Body of pancreas (tissue), 4 donors: ENCODE measurements at regions not wholly inside any gene's neighbourhood (a gene's known extent, or its start where the extent isn't known, plus 50 kb on each side); places are given as distances from the start of the nearest gene placed in this dataset.

ENCODE experiments used
- ATAC-seq: fragments of 150-250 bp; one replicate; pipeline ENCODE4 v1.9.1; 2016
- DNase-seq, 4 donors: peaks; one replicate each; pipeline ENCODE4 v3.0.0-alpha.2; 2019
- H3K27ac ChIP-seq, 4 donors: fragments of 200-600 bp; sonication (generic); 1 replicate in 3 of 4; 2 replicates in 1 of 4; pipeline versions ENCODE4 v1.5.1 to v1.6.1; 2016 to 2019; ENCODE audit warnings: mild to moderate bottlenecking in 1 of 4, mixed read lengths in 1 of 4, moderate library complexity in 1 of 4
- H3K27me3 ChIP-seq, 2 donors: fragments of 200-600 bp; sonication (generic); one replicate each; pipeline ENCODE4 v1.6.0; 2016; ENCODE audit warnings: mild to moderate bottlenecking in 1 of 2
- H3K36me3 ChIP-seq, 2 donors: fragments of 200-600 bp; sonication (generic); replicated peaks in 1 of 2; 2 replicates each; pipeline ENCODE4 v1.5.1; 2016; ENCODE audit warnings: low read depth in 2 of 2; ENCODE audit not compliant: insufficient read depth in 1 of 2
- H3K4me1 ChIP-seq: fragments of 200-600 bp; sonication (generic); one replicate; pipeline ENCODE4 v1.6.0; 2016
- H3K4me3 ChIP-seq, 2 donors: fragments of 200-600 bp; sonication (generic); 1 replicate in 1 of 2; 2 replicates in 1 of 2; pipeline ENCODE4 v1.5.1; 2016 to 2019
- H3K9me3 ChIP-seq, 3 donors: fragments of 200-600 bp; sonication (generic); 1 replicate in 2 of 3; 2 replicates in 1 of 3; pipeline ENCODE4 v1.5.1; 2016
- POLR2A ChIP-seq, 3 donors: fragments of 450-650 bp; IDR thresholded peaks; one replicate each; pipeline ENCODE4 v1.6.1; 2016; ENCODE audit warnings: antibody characterized with exemption in 3 of 3, mild to moderate bottlenecking in 2 of 3
- WGBS, 2 donors: methylation state at CpG; one replicate each; pipeline ENCODE4 v1.1.5; 2017; 5-methylcytosine and 5-hydroxymethylcytosine counted together
- intact Hi-C: fragments of 100-400 bp; cut with DNase I; formaldehyde crosslinking; loops from one replicate; pipeline ENCODE4 v1.15.1; 2023
- TF ChIP-seq, protein P1 (sequence below), 7 experiments: fragments of 450-650 bp in 4 of 7; fragments of 200-600 bp in 3 of 7; sonication (generic) in 3 of 7; IDR thresholded peaks; one replicate each; pipeline ENCODE4 v1.5.1; 2016 to 2019; ENCODE audit warnings: antibody characterized with exemption in 7 of 7

DNA sequence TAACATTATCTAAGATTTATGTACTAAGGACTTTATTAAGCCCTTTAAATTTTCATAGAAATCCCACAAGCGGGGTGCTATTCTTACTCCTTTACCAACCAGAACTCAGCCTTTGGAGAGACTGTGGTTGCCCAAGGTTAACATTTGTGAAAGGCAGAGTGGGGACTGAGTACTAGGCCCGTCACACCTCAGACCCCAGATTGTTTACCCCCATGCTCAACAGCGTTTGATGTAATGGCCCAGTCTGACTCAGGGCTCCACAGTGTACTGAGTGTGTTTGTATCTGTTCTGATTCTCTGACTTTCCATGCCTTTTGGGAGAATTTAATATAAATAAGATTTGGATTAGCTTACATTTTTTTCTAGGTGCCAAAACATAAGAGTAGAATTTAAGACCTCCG lies 110.0 kb downstream of the GAS1 start:
- H3K9me3 ChIP-seq = no peaks in the 10 kb centered on the region
- WGBS, 2 donors = 82 to 85% methylated on average over 4 of the region's 4 CpGs
- ATAC-seq = no peak
- H3K36me3 ChIP-seq = no peaks in the 10 kb centered on the region
- no peaks in the 10 kb centered on the region for H3K4me1 ChIP-seq
- H3K27ac ChIP-seq = no peak overlapping the region
- DNase-seq = no peak
- no peak overlapping the region for H3K4me3 ChIP-seq
- TF ChIP-seq POLR2A (IDR thresholded peaks at IDR 0.05) = no peak
- TF ChIP-seq, protein P1, sequence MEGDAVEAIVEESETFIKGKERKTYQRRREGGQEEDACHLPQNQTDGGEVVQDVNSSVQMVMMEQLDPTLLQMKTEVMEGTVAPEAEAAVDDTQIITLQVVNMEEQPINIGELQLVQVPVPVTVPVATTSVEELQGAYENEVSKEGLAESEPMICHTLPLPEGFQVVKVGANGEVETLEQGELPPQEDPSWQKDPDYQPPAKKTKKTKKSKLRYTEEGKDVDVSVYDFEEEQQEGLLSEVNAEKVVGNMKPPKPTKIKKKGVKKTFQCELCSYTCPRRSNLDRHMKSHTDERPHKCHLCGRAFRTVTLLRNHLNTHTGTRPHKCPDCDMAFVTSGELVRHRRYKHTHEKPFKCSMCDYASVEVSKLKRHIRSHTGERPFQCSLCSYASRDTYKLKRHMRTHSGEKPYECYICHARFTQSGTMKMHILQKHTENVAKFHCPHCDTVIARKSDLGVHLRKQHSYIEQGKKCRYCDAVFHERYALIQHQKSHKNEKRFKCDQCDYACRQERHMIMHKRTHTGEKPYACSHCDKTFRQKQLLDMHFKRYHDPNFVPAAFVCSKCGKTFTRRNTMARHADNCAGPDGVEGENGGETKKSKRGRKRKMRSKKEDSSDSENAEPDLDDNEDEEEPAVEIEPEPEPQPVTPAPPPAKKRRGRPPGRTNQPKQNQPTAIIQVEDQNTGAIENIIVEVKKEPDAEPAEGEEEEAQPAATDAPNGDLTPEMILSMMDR (IDR thresholded peaks at IDR 0.05) = no peak
- H3K27me3 ChIP-seq = no peaks in the 10 kb centered on the region
- intact Hi-C loops = no loop called here

DNA sequence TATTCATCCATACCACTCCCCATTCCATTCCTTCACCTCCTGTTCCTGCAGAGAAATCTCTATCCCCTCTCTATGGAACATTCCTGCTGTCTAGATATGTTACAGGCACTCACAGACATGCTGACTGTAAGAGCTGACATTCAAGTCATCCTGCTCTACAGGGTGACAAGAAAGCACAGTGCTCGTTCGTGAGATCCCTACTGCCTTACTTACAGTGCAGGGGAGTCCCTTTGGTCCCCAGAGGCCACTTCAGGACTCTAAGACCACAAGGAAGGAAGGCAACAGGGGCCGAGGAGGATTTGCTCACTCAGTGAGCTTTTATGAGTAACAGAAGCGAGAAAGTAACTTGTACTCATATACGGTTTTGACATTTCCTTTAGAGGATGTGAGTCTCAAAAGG lies 110.5 kb downstream of the GAS1 start:
- ATAC-seq (no peak), DNase-seq (no peak)
- Histone ChIP-seq H3K4me1 (no peaks in the 10 kb centered on the region), H3K4me3 (no peak overlapping the region), H3K27me3 (no peaks in the 10 kb centered on the region), H3K27ac (no peak overlapping the region), H3K9me3 (no peaks in the 10 kb centered on the region), H3K36me3 (no peaks in the 10 kb centered on the region)
- intact Hi-C loops = no loop called here
- WGBS, 2 donors = 74 to 82% methylated on average over 5 of the region's 5 CpGs
- TF ChIP-seq, protein P1 (IDR thresholded peaks at IDR 0.05) = no peak
- no peak for TF ChIP-seq POLR2A (IDR thresholded peaks at IDR 0.05)

DNA sequence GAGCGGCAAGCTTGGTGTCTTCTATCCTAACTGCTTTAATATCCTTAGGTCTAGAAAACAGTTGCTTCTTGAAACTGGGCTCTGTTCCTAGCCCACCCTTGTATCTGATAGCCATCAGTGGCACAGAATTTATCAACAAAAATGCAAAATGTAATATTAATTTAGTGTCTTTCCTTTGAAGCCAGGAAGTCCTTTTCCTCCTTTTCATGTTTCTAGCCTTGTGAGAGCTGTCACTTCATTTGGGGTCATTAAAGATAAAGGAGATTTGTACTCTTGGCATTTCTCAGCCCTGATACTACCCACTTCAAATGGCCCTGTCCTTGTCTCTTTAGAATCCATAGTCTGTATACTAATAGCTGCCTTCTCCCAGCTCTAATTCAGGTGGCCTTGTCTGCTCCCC lies 111.0 kb downstream of the GAS1 start:
- intact Hi-C loops = no loop called here
- Histone ChIP-seq H3K36me3 (no peaks in the 10 kb centered on the region), H3K27me3 (no peaks in the 10 kb centered on the region), H3K4me3 (no peak overlapping the region), H3K9me3 (no peaks in the 10 kb centered on the region), H3K4me1 (no peaks in the 10 kb centered on the region), H3K27ac (no peak overlapping the region)
- WGBS, 2 donors = 100% methylated on average over 1 of the region's 1 CpG
- ATAC-seq (no peak), DNase-seq (no peak)
- no peak for TF ChIP-seq POLR2A (IDR thresholded peaks at IDR 0.05)
- TF ChIP-seq, protein P1 (IDR thresholded peaks at IDR 0.05) = no peak

DNA sequence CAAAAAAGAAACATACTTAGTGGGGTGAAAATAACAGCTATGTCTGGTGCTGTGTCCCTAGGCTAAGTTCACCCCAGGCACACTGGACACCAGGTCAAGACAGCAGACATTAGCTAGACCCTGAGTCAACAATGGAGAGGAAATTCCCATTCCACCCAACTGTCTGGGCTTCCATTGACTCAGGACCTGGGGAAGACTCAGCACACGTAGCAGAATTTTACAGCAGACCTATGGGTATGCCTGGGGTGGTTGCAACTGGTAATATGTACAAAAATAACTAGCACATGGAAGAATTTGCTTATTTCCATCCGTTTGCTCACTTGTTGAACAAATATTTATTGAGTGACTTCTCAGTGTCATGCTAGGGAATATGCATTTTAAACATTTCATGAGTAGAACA lies 117.0 kb downstream of the GAS1 start:
- DNase-seq (no peak), ATAC-seq (no peak)
- no peaks in the 10 kb centered on the region for H3K27me3 ChIP-seq
- TF ChIP-seq, protein P1 (IDR thresholded peaks at IDR 0.05) = no peak
- no peak for TF ChIP-seq POLR2A (IDR thresholded peaks at IDR 0.05)
- intact Hi-C loops = no loop called here
- 46 to 51% methylated on average over 2 of the region's 2 CpGs for WGBS, 2 donors
- no peaks in the 10 kb centered on the region for H3K9me3 ChIP-seq
- H3K36me3 ChIP-seq = no peaks in the 10 kb centered on the region
- no peak overlapping the region for H3K27ac ChIP-seq
- H3K4me3 ChIP-seq = no peak overlapping the region
- H3K4me1 ChIP-seq = no peaks in the 10 kb centered on the region

DNA sequence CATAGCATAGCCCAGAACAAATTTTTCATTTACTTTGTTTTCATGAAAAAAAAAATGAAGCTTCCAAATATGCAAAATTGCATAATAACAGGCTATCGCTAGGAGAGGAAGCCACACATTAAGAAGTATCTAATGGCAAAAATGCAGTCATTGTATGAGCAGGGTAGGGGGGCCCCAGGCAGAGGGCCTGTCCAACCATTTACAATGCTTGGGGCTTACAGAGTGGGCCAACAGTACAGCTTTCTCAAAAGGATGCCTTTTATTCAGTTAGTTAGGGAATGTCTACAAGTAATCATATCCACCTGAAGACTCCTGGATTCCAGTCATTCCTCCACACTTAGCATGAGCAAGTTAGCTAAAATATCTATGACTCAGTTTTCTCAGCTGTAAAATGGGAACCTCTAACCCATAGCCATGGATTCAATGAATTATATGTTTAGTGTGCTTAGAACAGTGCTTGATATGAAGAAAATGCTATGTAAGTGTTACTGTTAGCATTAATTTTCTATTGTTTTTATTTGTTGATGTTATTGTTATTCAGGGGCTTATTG lies 117.7 kb downstream of the GAS1 start:
- no peaks in the 10 kb centered on the region for H3K4me1 ChIP-seq
- no peak for ATAC-seq
- H3K9me3 ChIP-seq = no peaks in the 10 kb centered on the region
- no peak for DNase-seq
- 81 to 87% methylated on average over 1 of the region's 1 CpG for WGBS, 2 donors
- H3K36me3 ChIP-seq = no peaks in the 10 kb centered on the region
- H3K27me3 ChIP-seq = no peaks in the 10 kb centered on the region
- no peak overlapping the region for H3K27ac ChIP-seq
- TF ChIP-seq POLR2A (IDR thresholded peaks at IDR 0.05) = no peak
- TF ChIP-seq, protein P1 (IDR thresholded peaks at IDR 0.05) = no peak
- H3K4me3 ChIP-seq = no peak overlapping the region
- intact Hi-C loops = no loop called here
